ENCODE measurements at regions not wholly inside any gene's neighbourhood (a gene's known extent, or its start where the extent isn't known, plus 50 kb on each side); places are given as distances from the start of the nearest gene placed in this dataset.

GRCh38 chr5:82753374-82753773, 323.8 kb downstream of the TMEM167A start (continued):
- TF ChIP-seq ZNF678 (CRISPR knock-in tag; IDR thresholded peaks at IDR 0.05) = no peak
- TF ChIP-seq HOXA3 (CRISPR knock-in tag; IDR thresholded peaks at IDR 0.05) = no peak

- no peak for FAIRE-seq
- 16% methylated on average over 5 of the region's 5 CpGs for WGBS (ENCODE audit: low lambda C conversion rate)
- DNase-seq (ENCODE audit: low spot score) = no peak
- H3K4me2 ChIP-seq (ENCODE audit: low read depth, low read length) = no peak overlapping the region
- no peak overlapping the region for H3K27ac ChIP-seq (ENCODE audit: extremely low read length, insufficient read depth, low read length)
- ChIA-PET POLR2A (no interaction called here), CTCF (ENCODE audit: low intra/inter-chr PET ratio, low total read pairs) (no interaction called here)
- H3K27me3 ChIP-seq (ENCODE audit: control insufficient read depth in 1 of 2, insufficient read depth in 2 of 2, low read length in 2 of 2) = 0 out of 5 replicates have a peak, but pooled peaks cover 0 to 12% of the 10 kb centered on the region in 2 experiments
- no peaks in the 10 kb centered on the region for H3K36me3 ChIP-seq (replicated peaks in 1 of 2; ENCODE audit: control insufficient read depth in 1 of 2, insufficient read depth in 2 of 2, low read length in 2 of 2)
- no peak overlapping the region for H2AFZ ChIP-seq (ENCODE audit: low read length)
- H4K20me1 ChIP-seq (ENCODE audit: insufficient read depth, low read length) = no peaks in the 10 kb centered on the region
- TF ChIP-seq THAP7 (CRISPR knock-in tag; IDR thresholded peaks at IDR 0.05) = no peak
- TF ChIP-seq CBX5 (CRISPR knock-in tag; IDR thresholded peaks at IDR 0.05; ENCODE audit: borderline replicate concordance) = no peak
- no peak for TF ChIP-seq TRIM22 (IDR thresholded peaks at IDR 0.05)
- no peak for TF ChIP-seq TEAD3 (CRISPR knock-in tag; optimal IDR thresholded peaks at IDR 0.05; ENCODE audit: borderline replicate concordance)
- TF ChIP-seq MTA3 (CRISPR knock-in tag; IDR thresholded peaks at IDR 0.05) = no peak
- TF ChIP-seq ZNF790 (CRISPR knock-in tag; IDR thresholded peaks at IDR 0.05; ENCODE audit: borderline replicate concordance) = no peak
- H3K9ac ChIP-seq (ENCODE audit: insufficient read depth, low read depth, low read length) = no peak overlapping the region
- BruUV-seq (replicated peaks) = no TSS peak
- no peaks in the 10 kb centered on the region for H3K4me1 ChIP-seq (ENCODE audit: insufficient read depth, low read length)
- intact Hi-C loops (cut with micrococcal nuclease; ENCODE audit: unreplicated experiment) (no loop called here), in situ Hi-C loops (cut with HindIII; ENCODE audit: extremely low pct_ligation_motif_present, low pct_unique_long_range_greater_than_20kb) (no loop called here)
- H3K4me3 ChIP-seq (replicated peaks in 1 of 3; ENCODE audit: insufficient read depth in 1 of 3, low read depth in 2 of 3, low read length in 3 of 3) = no peak overlapping the region
- H3K9me3 ChIP-seq (ENCODE audit: low read length) = no peaks in the 10 kb centered on the region
- H3K79me2 ChIP-seq (ENCODE audit: insufficient read depth, low read length) = no peaks in the 10 kb centered on the region
- ATAC-seq = no peak
Observed at GRCh38 chr5:82749461-82749820, 327.8 kb downstream of the TMEM167A start.

Data from HepG2 (cell line).